ENCODE measurements at regions not wholly inside any gene's neighbourhood (a gene's known extent, or its start where the extent isn't known, plus 50 kb on each side); places are given as distances from the start of the nearest gene placed in this dataset.

- intact Hi-C loops (cut with DNase I): no loop called here
These were observed 308.9 kb upstream of the PTPRD start for GRCh38 chr9:10921671-10922070.

DNA sequence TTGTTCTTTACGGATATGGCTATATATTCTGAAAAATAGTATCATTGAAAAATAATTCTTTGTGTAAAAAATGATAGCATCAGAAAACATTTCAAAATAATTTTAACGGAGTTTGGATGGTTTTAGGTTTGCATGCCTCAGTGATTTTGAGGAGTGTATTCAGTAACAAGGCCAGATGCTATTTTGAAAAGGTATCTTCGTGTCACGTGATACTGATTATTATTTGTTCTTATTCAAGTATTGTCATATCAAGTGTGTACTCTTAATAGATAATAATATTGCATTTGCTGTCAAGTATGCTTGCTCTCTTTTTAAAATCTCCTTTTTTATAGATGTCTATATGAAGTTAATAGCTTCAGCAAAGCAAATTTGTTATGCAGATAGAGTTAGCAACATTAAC lies 313.1 kb upstream of the PTPRD start:
- 47 to 58% methylated on average over 4 of the region's 4 CpGs for WGBS, 2 donors

More at GRCh38 chr9:10921671-10922070, 308.9 kb upstream of the PTPRD start:
- no peak for DNase-seq
- no peaks in the 10 kb centered on the region for H3K27me3 ChIP-seq
- TF ChIP-seq, protein P1, sequence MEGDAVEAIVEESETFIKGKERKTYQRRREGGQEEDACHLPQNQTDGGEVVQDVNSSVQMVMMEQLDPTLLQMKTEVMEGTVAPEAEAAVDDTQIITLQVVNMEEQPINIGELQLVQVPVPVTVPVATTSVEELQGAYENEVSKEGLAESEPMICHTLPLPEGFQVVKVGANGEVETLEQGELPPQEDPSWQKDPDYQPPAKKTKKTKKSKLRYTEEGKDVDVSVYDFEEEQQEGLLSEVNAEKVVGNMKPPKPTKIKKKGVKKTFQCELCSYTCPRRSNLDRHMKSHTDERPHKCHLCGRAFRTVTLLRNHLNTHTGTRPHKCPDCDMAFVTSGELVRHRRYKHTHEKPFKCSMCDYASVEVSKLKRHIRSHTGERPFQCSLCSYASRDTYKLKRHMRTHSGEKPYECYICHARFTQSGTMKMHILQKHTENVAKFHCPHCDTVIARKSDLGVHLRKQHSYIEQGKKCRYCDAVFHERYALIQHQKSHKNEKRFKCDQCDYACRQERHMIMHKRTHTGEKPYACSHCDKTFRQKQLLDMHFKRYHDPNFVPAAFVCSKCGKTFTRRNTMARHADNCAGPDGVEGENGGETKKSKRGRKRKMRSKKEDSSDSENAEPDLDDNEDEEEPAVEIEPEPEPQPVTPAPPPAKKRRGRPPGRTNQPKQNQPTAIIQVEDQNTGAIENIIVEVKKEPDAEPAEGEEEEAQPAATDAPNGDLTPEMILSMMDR (IDR thresholded peaks at IDR 0.05): no peak
- no peak overlapping the region for H3K4me3 ChIP-seq
- no peaks in the 10 kb centered on the region for H3K36me3 ChIP-seq
- no peak for FAIRE-seq
- no peaks in the 10 kb centered on the region for H3K4me1 ChIP-seq
- no peak overlapping the region for H3K27ac ChIP-seq
- H3K9me3 ChIP-seq: no peaks in the 10 kb centered on the region
- 15 to 17% methylated on average over 2 of the region's 2 CpGs for WGBS, 2 donors
- ATAC-seq: no peak

GRCh38 chr9:10928372-10928771 lies 315.6 kb upstream of the PTPRD start:
- TF ChIP-seq, protein P1 (IDR thresholded peaks at IDR 0.05): no peak
- intact Hi-C loops (cut with DNase I): no loop called here
- no peak overlapping the region for H3K27ac ChIP-seq
- DNase-seq: no peak
- no peaks in the 10 kb centered on the region for H3K4me1 ChIP-seq
- no peaks in the 10 kb centered on the region for H3K36me3 ChIP-seq
- no peak for FAIRE-seq
- H3K4me3 ChIP-seq: no peak overlapping the region
- H3K27me3 ChIP-seq: no peaks in the 10 kb centered on the region
- 47 to 50% methylated on average over 2 of the region's 2 CpGs for WGBS, 2 donors
- no peaks in the 10 kb centered on the region for H3K9me3 ChIP-seq
- no peak for ATAC-seq

More for the DNA sequence above, 313.1 kb upstream of the PTPRD start:
- no peaks in the 10 kb centered on the region for H3K36me3 ChIP-seq
- H3K27ac ChIP-seq: no peak overlapping the region
- intact Hi-C loops (cut with DNase I): no loop called here
- no peak for ATAC-seq
- no peak for DNase-seq
- no peaks in the 10 kb centered on the region for H3K4me1 ChIP-seq
- no peak for FAIRE-seq
- H3K4me3 ChIP-seq: no peak overlapping the region
- no peaks in the 10 kb centered on the region for H3K9me3 ChIP-seq
- no peaks in the 10 kb centered on the region for H3K27me3 ChIP-seq
- TF ChIP-seq, protein P1 (IDR thresholded peaks at IDR 0.05): no peak

- Histone ChIP-seq H3K36me3 (no peaks in the 10 kb centered on the region), H3K27ac (no peak overlapping the region), H3K4me3 (no peak overlapping the region), H3K27me3 (no peaks in the 10 kb centered on the region), H3K9me3 (no peaks in the 10 kb centered on the region), H3K4me1 (no peaks in the 10 kb centered on the region)
- TF ChIP-seq, protein P1 (IDR thresholded peaks at IDR 0.05): no peak
- FAIRE-seq (no peak), DNase-seq (no peak), ATAC-seq (no peak)
- WGBS, 2 donors: 61 to 70% methylated on average over 2 of the region's 2 CpGs
- intact Hi-C loops (cut with DNase I): no loop called here
These were observed 317.3 kb upstream of the PTPRD start for GRCh38 chr9:10930081-10930480.

- Histone ChIP-seq H3K4me3 (no peak overlapping the region), H3K27ac (no peak overlapping the region), H3K9me3 (no peaks in the 10 kb centered on the region), H3K27me3 (no peaks in the 10 kb centered on the region), H3K36me3 (no peaks in the 10 kb centered on the region), H3K4me1 (no peaks in the 10 kb centered on the region)
- intact Hi-C loops (cut with DNase I): no loop called here
- no peak for FAIRE-seq
- WGBS, 2 donors: 80 to 86% methylated on average over 25 to 26 of the region's 26 CpGs
- TF ChIP-seq, protein P1 (IDR thresholded peaks at IDR 0.05): no peak
- ATAC-seq: no peak
- no peak for DNase-seq
These were observed 334.0 kb upstream of the PTPRD start for GRCh38 chr9:10946676-10947410.

All from pancreas (tissue), 10 donors.